ENCODE measurements at regions not wholly inside any gene's neighbourhood (a gene's known extent, or its start where the extent isn't known, plus 50 kb on each side); places are given as distances from the start of the nearest gene placed in this dataset.
"Not testable (repeated sequence)": the region's sequence is repeated elsewhere in the genome, so short reads cannot be mapped to it uniquely, and the experiment has no call there.

DNA sequence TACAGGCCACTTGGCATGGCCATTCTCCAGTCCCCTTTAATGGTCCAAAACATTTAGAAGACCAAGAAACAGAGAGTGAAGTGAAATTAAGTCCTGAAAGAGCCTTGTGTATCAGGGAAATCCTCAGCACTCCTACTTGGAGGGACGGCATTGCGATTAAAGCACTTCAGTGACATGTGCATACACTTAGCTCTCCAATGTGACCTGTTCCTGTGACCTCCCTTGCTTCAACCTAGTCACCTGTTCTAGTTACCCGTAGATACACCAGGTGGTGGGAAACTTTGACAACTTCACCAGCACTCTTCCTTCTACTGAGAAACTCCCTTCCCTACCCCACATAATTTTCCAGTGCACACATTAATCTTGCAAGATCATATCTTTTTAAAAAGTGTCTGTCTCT, 785.3 kb downstream of the TTLL7 start:
- dilution Hi-C loops (cut with HindIII; ENCODE audit: low sequenced_read_pairs, unreplicated experiment); H2AK9ac ChIP-seq (replicated peaks; ENCODE audit: low read depth, low read length, poor library complexity); H2BK20ac ChIP-seq (ENCODE audit: low read depth, low read length); H3K79me1 ChIP-seq (ENCODE audit: low read depth in 1 of 2, low read length in 2 of 2); H3K4me3 ChIP-seq (ENCODE audit: insufficient read depth, low read depth, low read length); BruUV-seq (replicated peaks); H4K8ac ChIP-seq (ENCODE audit: low read depth in 2 of 2, low read length in 2 of 2); H3K4me1 ChIP-seq (ENCODE audit: control insufficient read depth, insufficient read depth, low read length); H4K91ac ChIP-seq (ENCODE audit: insufficient read depth, low read depth, low read length); H2BK120ac ChIP-seq (ENCODE audit: low read depth, low read length); H3K18ac ChIP-seq (ENCODE audit: low read depth, low read length); H3K56ac ChIP-seq (ENCODE audit: extremely low read depth, insufficient read depth, low read length); H2BK15ac ChIP-seq (ENCODE audit: low read depth, low read length); H3K27ac ChIP-seq (ENCODE audit: insufficient read depth, low read length); in situ Hi-C loops (cut with MboI; ENCODE audit: low sequenced_read_pairs); H2AK5ac ChIP-seq (ENCODE audit: low read depth, low read length); H2AFZ ChIP-seq (replicated peaks; ENCODE audit: low read length, poor library complexity); H3K4ac ChIP-seq (ENCODE audit: low read depth, low read length); ATAC-seq (ENCODE audit: low read depth); H3K9me1 ChIP-seq (ENCODE audit: insufficient read depth, low read length); H4K20me1 ChIP-seq (ENCODE audit: insufficient read depth, low read length); H3K36me3 ChIP-seq (ENCODE audit: control insufficient read depth, insufficient read depth, low read length); CTCF ChIA-PET; H3K9me3 ChIP-seq (ENCODE audit: control insufficient read depth, insufficient read depth, low read length); H3K23ac ChIP-seq (ENCODE audit: low read depth, low read length); intact Hi-C loops (cut with micrococcal nuclease); POLR2A ChIA-PET (ENCODE audit: unreplicated experiment); H3K27me3 ChIP-seq (ENCODE audit: control insufficient read depth, insufficient read depth, low read length); H2BK5ac ChIP-seq (ENCODE audit: low read depth, low read length, poor library complexity, severe bottlenecking); H3K14ac ChIP-seq (replicated peaks; ENCODE audit: low read depth, low read length); H3K4me2 ChIP-seq (ENCODE audit: low read depth, low read length); H4K5ac ChIP-seq (ENCODE audit: low read depth, low read length); DNase-seq; H3K9ac ChIP-seq (ENCODE audit: low read depth, low read length): not testable (repeated sequence)
- 100% methylated on average over 1 of the region's 3 CpGs; no CpG with 5 or more reads in 1 of the 2 experiments for WGBS, 2 experiments (ENCODE audit: extremely low coverage in 2 of 2, insufficient read length in 1 of 2)

- H3K18ac ChIP-seq (ENCODE audit: low read depth, low read length); H3K27ac ChIP-seq (ENCODE audit: insufficient read depth, low read length); CTCF ChIA-PET; ATAC-seq (ENCODE audit: low read depth); H2BK120ac ChIP-seq (ENCODE audit: low read depth, low read length); H4K5ac ChIP-seq (ENCODE audit: low read depth, low read length); H2BK15ac ChIP-seq (ENCODE audit: low read depth, low read length); H4K91ac ChIP-seq (ENCODE audit: insufficient read depth, low read depth, low read length); H3K4me2 ChIP-seq (ENCODE audit: low read depth, low read length); H2AFZ ChIP-seq (replicated peaks; ENCODE audit: low read length, poor library complexity); H2BK5ac ChIP-seq (ENCODE audit: low read depth, low read length, poor library complexity, severe bottlenecking); dilution Hi-C loops (cut with HindIII; ENCODE audit: low sequenced_read_pairs, unreplicated experiment); in situ Hi-C loops (cut with MboI; ENCODE audit: low sequenced_read_pairs); H3K79me1 ChIP-seq (ENCODE audit: low read depth in 1 of 2, low read length in 2 of 2); H3K4ac ChIP-seq (ENCODE audit: low read depth, low read length); H3K9me3 ChIP-seq (ENCODE audit: control insufficient read depth, insufficient read depth, low read length); H2AK5ac ChIP-seq (ENCODE audit: low read depth, low read length); H3K14ac ChIP-seq (replicated peaks; ENCODE audit: low read depth, low read length); H3K36me3 ChIP-seq (ENCODE audit: control insufficient read depth, insufficient read depth, low read length); H3K4me1 ChIP-seq (ENCODE audit: control insufficient read depth, insufficient read depth, low read length); H3K9ac ChIP-seq (ENCODE audit: low read depth, low read length); H3K4me3 ChIP-seq (ENCODE audit: insufficient read depth, low read depth, low read length); H3K56ac ChIP-seq (ENCODE audit: extremely low read depth, insufficient read depth, low read length); H2AK9ac ChIP-seq (replicated peaks; ENCODE audit: low read depth, low read length, poor library complexity); H3K27me3 ChIP-seq (ENCODE audit: control insufficient read depth, insufficient read depth, low read length); H4K8ac ChIP-seq (ENCODE audit: low read depth in 2 of 2, low read length in 2 of 2); H3K9me1 ChIP-seq (ENCODE audit: insufficient read depth, low read length); H3K23ac ChIP-seq (ENCODE audit: low read depth, low read length); intact Hi-C loops (cut with micrococcal nuclease); H4K20me1 ChIP-seq (ENCODE audit: insufficient read depth, low read length); POLR2A ChIA-PET (ENCODE audit: unreplicated experiment); H2BK20ac ChIP-seq (ENCODE audit: low read depth, low read length); BruUV-seq (replicated peaks); DNase-seq: not testable (repeated sequence)
Observed at GRCh38 chr1:83212033-83212432, 786.9 kb downstream of the TTLL7 start.
